Esophagus squamous epithelium (tissue), 4 donors: ENCODE measurements at regions not wholly inside any gene's neighbourhood (a gene's known extent, or its start where the extent isn't known, plus 50 kb on each side); places are given as distances from the start of the nearest gene placed in this dataset.

Experiments used
- CTCF ChIP-seq, 6 experiments: fragments of 450-650 bp in 4 of 6; fragments of 200-600 bp in 2 of 6; sonication (generic) in 2 of 6; IDR thresholded peaks; one replicate each; pipeline ENCODE4 v1.5.1; 2016 to 2019; ENCODE audit warnings: antibody characterized with exemption in 6 of 6, mild to moderate bottlenecking in 4 of 6, moderate library complexity in 4 of 6
- POLR2A ChIP-seq, 4 donors: fragments of 450-650 bp; IDR thresholded peaks; one replicate each; pipeline ENCODE4 v1.6.1; 2017; ENCODE audit warnings: antibody characterized with exemption in 4 of 4, mild to moderate bottlenecking in 4 of 4, moderate library complexity in 3 of 4

GRCh38 chr2:144705328-144706245 lies 185.7 kb upstream of the ZEB2 start:
- TF ChIP-seq CTCF (IDR thresholded peaks at IDR 0.05) (no peak), POLR2A (IDR thresholded peaks at IDR 0.05) (no peak)
